Colonic mucosa (tissue), 4 donors: ENCODE measurements at regions not wholly inside any gene's neighbourhood (a gene's known extent, or its start where the extent isn't known, plus 50 kb on each side); places are given as distances from the start of the nearest gene placed in this dataset.

Experiments
- DNase-seq: peaks from one replicate; pipeline ENCODE4 v3.0.0-alpha.2; 2020
- H3K27ac ChIP-seq: fragments of 200-600 bp; one replicate; pipeline ENCODE4 v1.8.0; 2021
- H3K27me3 ChIP-seq: fragments of 200-600 bp; one replicate; pipeline ENCODE4 v1.8.0; 2021
- H3K36me3 ChIP-seq: fragments of 200-600 bp; one replicate; pipeline ENCODE4 v1.8.0; 2021
- H3K4me1 ChIP-seq: fragments of 200-600 bp; one replicate; pipeline ENCODE4 v1.8.0; 2021; ENCODE audit warnings: mild to moderate bottlenecking
- H3K4me3 ChIP-seq: fragments of 200-600 bp; one replicate; pipeline ENCODE4 v1.8.0; 2021
- H3K9ac ChIP-seq, 2 donors: one replicate each; pipeline ENCODE4 v1.7.0; 2013; ENCODE audit warnings: control low read depth in 2 of 2, low read depth in 2 of 2, low read length in 2 of 2
- H3K9me3 ChIP-seq: fragments of 200-600 bp; one replicate; pipeline ENCODE4 v1.8.0; 2021
- CTCF ChIP-seq: fragments of 200-600 bp; IDR thresholded peaks from one replicate; pipeline ENCODE4 v1.8.0; 2022; ENCODE audit warnings: antibody characterized with exemption, mild to moderate bottlenecking
- intact Hi-C: fragments of 100-400 bp; cut with DNase I; formaldehyde crosslinking; loops from one replicate; pipeline ENCODE4 v1.14.1; 2022
- donor health status: healthy.
- donor health status: DM: no; HTN: no; CAD: no.
- donor health status: DM: no; HTN: no; CAD: no.

GRCh38 chr18:46310675-46311345, 206.6 kb downstream of the HAUS1 start:
- intact Hi-C loops, result no loop called here
- H3K9ac ChIP-seq, result no peak overlapping the region
- no peak overlapping the region for H3K4me3 ChIP-seq
- no peaks in the 10 kb centered on the region for H3K27me3 ChIP-seq
- H3K9me3 ChIP-seq, result no peaks in the 10 kb centered on the region
- no peaks in the 10 kb centered on the region for H3K4me1 ChIP-seq
- DNase-seq, result no peak
- no peak for TF ChIP-seq CTCF
- H3K36me3 ChIP-seq, result no peaks in the 10 kb centered on the region
- H3K27ac ChIP-seq, result no peak overlapping the region

GRCh38 chr18:46311491-46311890, 207.3 kb downstream of the HAUS1 start:
- DNase-seq, result no peak
- Histone ChIP-seq H3K27me3 (no peaks in the 10 kb centered on the region), H3K27ac (no peak overlapping the region), H3K4me1 (no peaks in the 10 kb centered on the region), H3K9ac (no peak overlapping the region), H3K4me3 (no peak overlapping the region), H3K9me3 (no peaks in the 10 kb centered on the region), H3K36me3 (no peaks in the 10 kb centered on the region)
- intact Hi-C loops, result no loop called here
- TF ChIP-seq CTCF, result no peak

- DNase-seq, result no peak
Measured at GRCh38 chr18:46312221-46312620, 208.0 kb downstream of the HAUS1 start.

GRCh38 chr18:46313521-46313920, 209.3 kb downstream of the HAUS1 start:
- H3K4me3 ChIP-seq, result no peak overlapping the region
- H3K4me1 ChIP-seq, result no peaks in the 10 kb centered on the region
- no peaks in the 10 kb centered on the region for H3K36me3 ChIP-seq
- no peak for DNase-seq
- intact Hi-C loops, result no loop called here
- H3K27me3 ChIP-seq, result no peaks in the 10 kb centered on the region
- no peak for TF ChIP-seq CTCF
- H3K27ac ChIP-seq, result no peak overlapping the region
- H3K9me3 ChIP-seq, result no peaks in the 10 kb centered on the region
- no peak overlapping the region for H3K9ac ChIP-seq

More at GRCh38 chr18:46312221-46312620, 208.0 kb downstream of the HAUS1 start:
- intact Hi-C loops, result no loop called here
- Histone ChIP-seq H3K9ac (no peak overlapping the region), H3K4me3 (no peak overlapping the region), H3K27ac (no peak overlapping the region), H3K4me1 (no peaks in the 10 kb centered on the region), H3K27me3 (no peaks in the 10 kb centered on the region), H3K9me3 (no peaks in the 10 kb centered on the region), H3K36me3 (no peaks in the 10 kb centered on the region)
- no peak for TF ChIP-seq CTCF

GRCh38 chr18:46314011-46314410, 209.8 kb downstream of the HAUS1 start:
- H3K9ac ChIP-seq, result no peak overlapping the region
- no peak overlapping the region for H3K27ac ChIP-seq
- TF ChIP-seq CTCF, result no peak
- H3K4me1 ChIP-seq, result no peaks in the 10 kb centered on the region
- intact Hi-C loops, result no loop called here
- DNase-seq, result no peak
- no peaks in the 10 kb centered on the region for H3K9me3 ChIP-seq
- H3K4me3 ChIP-seq, result no peak overlapping the region
- no peaks in the 10 kb centered on the region for H3K36me3 ChIP-seq
- H3K27me3 ChIP-seq, result no peaks in the 10 kb centered on the region
